H1 (cell line): ENCODE measurements at regions not wholly inside any gene's neighbourhood (a gene's known extent, or its start where the extent isn't known, plus 50 kb on each side); places are given as distances from the start of the nearest gene placed in this dataset.

Experiments
- BCL11A ChIP-seq, 2 experiments: IDR thresholded peaks; one replicate each; pipeline ENCODE4 v1.6.1; 2011; ENCODE audit warnings: low read depth in 2 of 2, low read length in 2 of 2, mild to moderate bottlenecking in 2 of 2
- GTF2F1 ChIP-seq: IDR thresholded peaks from 2 replicates; pipeline ENCODE4 v1.6.1; 2012; ENCODE audit warnings: low read depth, low read length, improper control_type of control experiment, borderline replicate concordance
- RAD21 ChIP-seq, 2 experiments: IDR thresholded peaks in 1 of 2; conservative IDR thresholded peaks in 1 of 2; 2 replicates each; pipeline ENCODE4 v1.6.1; 2011; ENCODE audit warnings: low read depth in 2 of 2, low read length in 2 of 2, improper control_type of control experiment in 1 of 2, inconsistent platforms in 1 of 2, mild to moderate bottlenecking in 1 of 2, moderate library complexity in 1 of 2
- SUZ12 ChIP-seq: fragments of 200-600 bp; sonication (generic); IDR thresholded peaks from 2 replicates; pipeline ENCODE4 v1.6.1; 2012; ENCODE audit warnings: mild to moderate bottlenecking, inconsistent platforms, low read length, moderate library complexity, mixed read lengths
- TF ChIP-seq, protein P1 (sequence below): IDR thresholded peaks from 2 replicates; pipeline ENCODE4 v1.6.1; 2011; ENCODE audit warnings: low read depth, mild to moderate bottlenecking, low read length; ENCODE audit not compliant: insufficient read depth

DNA sequence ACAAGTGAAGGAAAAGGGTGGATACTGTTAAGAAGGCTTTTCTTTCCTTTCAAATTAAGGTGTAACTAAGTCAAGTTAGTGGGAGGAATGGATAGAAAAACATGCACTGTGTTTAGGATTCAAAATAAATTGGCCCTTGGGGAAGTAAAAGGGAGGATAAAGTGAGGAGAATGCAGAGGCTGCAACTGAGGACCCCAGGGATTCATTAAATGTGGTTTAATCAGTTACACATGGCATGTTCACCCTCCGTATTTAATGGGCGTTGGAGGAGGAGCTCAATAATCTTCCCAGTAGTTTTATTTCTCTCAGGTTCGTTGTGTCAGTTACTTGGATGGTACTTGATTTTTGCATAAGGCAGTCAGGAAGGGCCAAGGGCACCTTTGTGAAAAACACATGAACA, 966.3 kb downstream of the JRKL start (continued):
- no peak for TF ChIP-seq BCL11A (IDR thresholded peaks at IDR 0.05; ENCODE audit: low read depth in 2 of 2, low read length in 2 of 2)
- TF ChIP-seq RAD21 (IDR thresholded peaks at IDR 0.05 in 1 of 2, conservative IDR thresholded peaks at IDR 0.05 in 1 of 2; ENCODE audit: low read depth in 2 of 2, low read length in 2 of 2), result no peak
- no peak for TF ChIP-seq SUZ12
- TF ChIP-seq, protein P1, sequence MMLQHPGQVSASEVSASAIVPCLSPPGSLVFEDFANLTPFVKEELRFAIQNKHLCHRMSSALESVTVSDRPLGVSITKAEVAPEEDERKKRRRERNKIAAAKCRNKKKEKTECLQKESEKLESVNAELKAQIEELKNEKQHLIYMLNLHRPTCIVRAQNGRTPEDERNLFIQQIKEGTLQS, result no peak
- no peak for TF ChIP-seq GTF2F1
- TF ChIP-seq, all 59 proteins: peak for 0
